ENCODE measurements at regions not wholly inside any gene's neighbourhood (a gene's known extent, or its start where the extent isn't known, plus 50 kb on each side); places are given as distances from the start of the nearest gene placed in this dataset.
"Not testable (repeated sequence)": the region's sequence is repeated elsewhere in the genome, so short reads cannot be mapped to it uniquely, and the experiment has no call there.

DNA sequence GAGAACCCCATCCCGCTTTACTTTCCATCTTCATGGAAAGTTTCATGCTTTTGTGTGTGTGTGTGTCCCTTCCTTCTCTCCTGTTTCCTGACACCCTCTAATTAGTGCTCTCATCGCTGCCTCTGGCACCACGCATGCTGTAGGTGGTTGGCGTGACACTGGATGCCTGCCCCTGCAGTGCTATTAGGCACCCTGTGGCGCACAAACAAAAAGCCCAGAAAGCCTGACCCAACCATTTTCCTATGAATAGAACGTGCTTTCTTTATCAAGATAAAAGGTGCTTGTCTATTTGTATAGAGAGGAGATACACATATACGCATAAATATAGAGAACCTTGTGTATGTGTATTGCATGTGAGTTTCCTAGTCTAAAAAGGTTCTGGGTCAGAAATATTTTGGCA, 120.8 kb upstream of the CDCA7L start:
- DNase-seq (ENCODE audit: low read depth), result no peak

- DNase-seq (ENCODE audit: low read depth), result no peak
These were observed 119.1 kb upstream of the CDCA7L start for GRCh38 chr7:22064816-22065215.

DNA sequence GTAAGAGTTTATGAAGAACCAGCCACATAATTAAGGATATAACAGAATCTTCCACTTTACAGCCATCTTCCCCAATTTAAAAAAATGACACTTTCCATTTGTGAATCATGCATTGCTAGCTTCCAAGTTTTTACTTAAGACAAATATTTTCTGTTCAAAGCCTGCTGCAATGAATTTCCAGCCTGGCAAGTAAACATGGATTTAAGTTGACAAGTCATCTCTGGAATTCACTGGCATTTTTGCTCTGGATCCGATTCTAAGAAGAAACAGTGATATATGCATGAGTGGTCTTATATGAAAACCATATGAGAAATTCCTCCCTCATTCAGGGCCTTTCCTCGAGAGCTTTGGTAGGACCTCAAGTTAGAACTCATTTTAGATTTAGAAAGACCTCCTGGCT, 116.1 kb upstream of the CDCA7L start:
- DNase-seq (ENCODE audit: low read depth), result peak; percentile 83

GRCh38 chr7:22060863-22061262, 115.2 kb upstream of the CDCA7L start:
- DNase-seq (ENCODE audit: low read depth), result no peak

DNA sequence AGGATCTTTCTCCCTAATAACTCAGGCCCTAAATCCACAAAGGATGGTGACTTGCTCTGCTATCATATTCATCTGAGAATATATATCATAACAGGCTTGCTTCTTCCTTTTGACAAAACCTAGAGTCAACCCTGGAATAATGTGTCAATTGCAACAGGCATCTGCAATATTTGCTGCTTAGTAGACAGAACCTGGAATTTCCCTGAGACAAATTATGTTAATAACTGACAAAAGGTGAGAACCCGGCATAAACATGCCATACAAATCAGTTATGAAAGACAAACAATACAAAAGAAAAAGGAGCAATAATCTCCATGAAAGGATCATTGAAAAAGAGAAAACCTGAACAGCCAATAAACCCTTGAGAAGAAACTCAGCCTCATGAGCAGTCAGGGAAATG, 114.5 kb upstream of the CDCA7L start:
- DNase-seq (ENCODE audit: low read depth), result no peak

GRCh38 chr7:22055226-22055625, 109.5 kb upstream of the CDCA7L start:
- DNase-seq (ENCODE audit: low read depth), result no peak

- no peak for DNase-seq (ENCODE audit: low read depth)
These were observed 107.1 kb upstream of the CDCA7L start for GRCh38 chr7:22052674-22053365.

DNA sequence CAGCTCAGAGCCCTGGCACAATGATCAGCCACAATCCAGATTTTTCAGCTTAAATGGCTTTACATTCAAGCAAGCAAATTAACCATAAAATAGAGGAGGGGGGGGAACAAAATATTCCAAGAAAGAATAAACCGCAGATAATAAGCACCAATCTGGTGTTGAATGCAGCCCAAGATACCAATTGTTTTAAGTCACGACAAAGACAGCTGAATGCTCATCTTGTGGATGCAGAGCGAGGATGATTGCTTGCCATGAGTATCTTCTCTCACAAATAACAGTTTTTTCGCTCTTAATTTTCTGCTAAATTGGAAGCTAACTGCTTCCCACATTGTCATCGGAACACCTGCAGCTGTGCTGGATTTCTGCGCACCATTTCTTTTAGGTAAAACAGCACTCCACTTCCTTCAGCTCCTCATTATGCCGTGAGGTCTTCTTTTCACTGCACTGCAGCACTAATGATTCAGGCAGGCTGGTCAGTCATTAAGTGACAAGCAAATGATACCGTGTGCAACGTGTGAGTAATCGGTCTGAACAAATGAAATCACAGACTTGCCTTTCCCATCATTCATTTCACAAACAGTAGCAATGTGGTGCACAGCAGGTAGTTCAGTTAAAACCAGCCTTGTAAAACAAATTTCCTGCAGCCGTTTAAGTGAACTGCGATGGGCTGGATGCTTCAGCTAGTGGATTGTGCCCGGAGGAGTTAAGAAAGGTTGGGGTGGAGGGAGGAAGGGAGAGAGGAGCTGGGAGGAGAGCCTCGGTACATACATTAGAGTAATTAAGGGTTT, 106.4 kb upstream of the CDCA7L start:
- DNase-seq (ENCODE audit: low read depth), result no peak

- no peak for DNase-seq (ENCODE audit: low read depth)
These were observed 104.2 kb upstream of the CDCA7L start for GRCh38 chr7:22049766-22050500.

GRCh38 chr7:22043367-22043766, 97.7 kb upstream of the CDCA7L start:
- no peak for DNase-seq (ENCODE audit: low read depth)

DNA sequence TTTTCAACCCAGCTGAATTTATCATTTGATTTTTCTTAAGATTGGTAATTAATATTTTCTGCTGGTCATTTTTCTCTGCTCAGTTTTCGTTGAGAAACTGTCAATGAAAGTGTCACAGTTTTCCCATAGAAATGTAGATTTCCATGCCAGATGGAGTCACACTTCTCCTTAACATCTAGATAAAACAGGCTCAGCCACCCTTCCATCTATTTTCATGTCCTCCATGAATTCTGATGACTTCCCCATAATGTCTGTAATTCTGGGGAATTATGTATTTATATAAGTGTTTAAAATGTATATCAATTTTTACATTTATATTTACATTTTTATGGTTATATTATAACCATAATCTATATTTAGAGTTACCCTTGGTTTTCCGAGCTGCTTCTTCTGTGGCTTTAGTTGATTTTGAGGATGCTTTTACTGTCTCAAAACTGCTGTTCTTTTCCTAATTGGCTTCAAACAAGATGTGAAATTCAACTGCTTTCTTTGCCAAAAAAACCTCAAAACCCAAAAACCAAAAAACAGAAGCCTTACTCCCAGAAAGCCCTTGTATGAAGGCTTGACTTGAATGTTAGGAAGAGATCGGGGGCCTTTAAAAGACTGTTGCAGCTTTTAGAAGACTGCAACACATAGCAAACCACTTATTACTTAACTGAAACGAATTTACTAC, 95.4 kb upstream of the CDCA7L start:
- no peak for DNase-seq (ENCODE audit: low read depth)

GRCh38 chr7:22039670-22040069, 94.0 kb upstream of the CDCA7L start:
- no peak for DNase-seq (ENCODE audit: low read depth)

- DNase-seq (ENCODE audit: low read depth), result not testable (repeated sequence)
These were observed 86.7 kb upstream of the CDCA7L start for GRCh38 chr7:22032356-22032755.

GRCh38 chr7:22028656-22029055, 83.0 kb upstream of the CDCA7L start:
- DNase-seq (ENCODE audit: low read depth), result not testable (repeated sequence)

- no peak for DNase-seq (ENCODE audit: low read depth)
These were observed 81.8 kb upstream of the CDCA7L start for GRCh38 chr7:22027475-22027874.

- no peak for DNase-seq (ENCODE audit: low read depth)
These were observed 80.3 kb upstream of the CDCA7L start for GRCh38 chr7:22025983-22026382.

- no peak for DNase-seq (ENCODE audit: low read depth)
These were observed 79.4 kb upstream of the CDCA7L start for GRCh38 chr7:22025075-22025474.

GRCh38 chr7:22019931-22020330, 74.2 kb upstream of the CDCA7L start:
- no peak for DNase-seq (ENCODE audit: low read depth)

GRCh38 chr7:22016507-22016906, 70.8 kb upstream of the CDCA7L start:
- DNase-seq (ENCODE audit: low read depth), result no peak

GRCh38 chr7:22013711-22014110, 68.0 kb upstream of the CDCA7L start:
- DNase-seq (ENCODE audit: low read depth), result no peak

DNA sequence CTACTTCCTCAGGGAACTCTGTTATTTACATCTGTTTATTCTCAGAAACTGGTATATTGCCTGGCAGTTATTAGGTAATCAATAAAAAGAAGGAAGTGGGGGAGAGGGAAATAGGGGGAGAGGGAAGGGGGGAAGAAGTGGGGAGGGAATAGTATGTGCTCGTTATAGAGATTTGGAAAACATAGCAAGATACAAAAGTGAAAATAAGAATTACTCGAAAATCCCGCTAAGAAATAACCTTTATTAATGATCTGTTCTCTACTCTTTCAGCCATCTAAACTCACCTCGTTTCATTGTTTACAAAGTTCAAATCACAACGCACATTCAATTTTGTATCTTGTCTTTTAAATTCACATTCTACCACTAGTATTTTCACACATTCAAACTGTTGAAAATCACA, 63.0 kb upstream of the CDCA7L start:
- DNase-seq (ENCODE audit: low read depth), result no peak

DNA sequence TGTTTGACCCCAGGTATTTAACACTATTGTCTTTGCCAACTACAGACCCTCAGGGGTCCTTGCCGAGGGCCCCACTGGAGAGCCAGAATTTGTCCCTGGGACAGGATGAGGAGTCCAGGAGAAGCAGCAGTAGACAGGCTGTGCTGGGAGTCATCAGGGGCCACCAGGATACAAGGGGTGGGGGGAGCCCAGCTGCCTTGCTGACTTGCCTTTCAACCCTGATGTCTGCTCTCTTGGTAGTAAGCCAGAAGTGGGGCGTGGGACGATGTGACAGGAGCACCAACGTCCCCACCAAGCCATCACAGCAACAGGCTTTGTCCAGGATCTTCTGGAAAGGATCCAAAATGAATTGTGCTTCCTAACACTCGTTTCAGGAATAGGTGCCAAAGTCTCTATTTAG, 62.4 kb upstream of the CDCA7L start:
- DNase-seq (ENCODE audit: low read depth), result no peak

All from HS-5 (cell line).